BJ (cell line): ENCODE measurements at regions not wholly inside any gene's neighbourhood (a gene's known extent, or its start where the extent isn't known, plus 50 kb on each side); places are given as distances from the start of the nearest gene placed in this dataset.

Experiments used
- CTCF ChIA-PET: fragments of 350-600 bp; formaldehyde crosslinking; extraction: SDS; loops from one replicate; lab custom pipeline; 2021; ENCODE audit warnings: antibody characterized with exemption, inconsistent platforms; lab: Yijun Ruan, JAX
- POLR2A ChIA-PET: fragments of 300-600 bp; sonication (Branson Sonifier 250); formaldehyde crosslinking; extraction: SDS; loops from one replicate; lab custom pipeline; 2021; ENCODE audit warnings: antibody characterized with exemption; lab: Charles Lee
- DNase-seq: peaks from one replicate; pipeline ENCODE4 v3.0.0-alpha.2; 2011; ENCODE audit warnings: low read depth
- H3K27me3 ChIP-seq: 2 replicates; pipeline ENCODE4 v1.6.0; 2011; ENCODE audit warnings: low read length; ENCODE audit not compliant: control insufficient read depth, insufficient read depth
- H3K36me3 ChIP-seq: 2 replicates; pipeline ENCODE4 v1.5.1; 2011; ENCODE audit warnings: low read length; ENCODE audit not compliant: control insufficient read depth, insufficient read depth
- H3K4me3 ChIP-seq: 2 replicates; pipeline ENCODE4 v1.5.1; 2011; ENCODE audit warnings: low read depth, mild to moderate bottlenecking, control low read depth, low read length
- CTCF ChIP-seq: IDR thresholded peaks from 2 replicates; pipeline ENCODE4 v1.5.1; 2011; ENCODE audit warnings: low read depth, mild to moderate bottlenecking, control low read depth, inconsistent platforms, low read length, moderate library complexity; ENCODE audit not compliant: insufficient read depth

DNA sequence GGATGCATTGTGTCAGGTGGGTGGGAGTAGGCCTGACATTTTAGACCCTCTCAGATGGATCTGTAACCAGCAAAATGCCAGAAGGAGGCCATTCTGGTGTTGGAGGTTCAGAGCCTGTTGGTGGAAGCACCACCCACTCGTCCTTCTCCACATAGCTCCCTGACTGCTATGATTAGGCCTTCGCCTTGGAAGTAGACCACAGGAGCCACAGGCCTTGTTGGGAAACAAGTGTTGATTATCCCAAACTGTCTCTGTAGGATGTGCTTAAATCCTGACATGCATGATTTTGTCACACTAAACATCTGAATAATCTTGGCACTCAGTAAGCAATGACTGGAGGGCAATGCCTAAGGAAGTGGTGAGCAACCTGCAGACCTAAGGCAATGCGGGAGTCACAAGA, 117.2 kb upstream of the LY86 start:
- Histone ChIP-seq H3K27me3 (no peaks in the 10 kb centered on the region), H3K4me3 (no peak overlapping the region), H3K36me3 (no peaks in the 10 kb centered on the region)
- TF ChIP-seq CTCF = no peak
- ChIA-PET POLR2A (no interaction called here), CTCF (no interaction called here)
- DNase-seq = no peak

DNA sequence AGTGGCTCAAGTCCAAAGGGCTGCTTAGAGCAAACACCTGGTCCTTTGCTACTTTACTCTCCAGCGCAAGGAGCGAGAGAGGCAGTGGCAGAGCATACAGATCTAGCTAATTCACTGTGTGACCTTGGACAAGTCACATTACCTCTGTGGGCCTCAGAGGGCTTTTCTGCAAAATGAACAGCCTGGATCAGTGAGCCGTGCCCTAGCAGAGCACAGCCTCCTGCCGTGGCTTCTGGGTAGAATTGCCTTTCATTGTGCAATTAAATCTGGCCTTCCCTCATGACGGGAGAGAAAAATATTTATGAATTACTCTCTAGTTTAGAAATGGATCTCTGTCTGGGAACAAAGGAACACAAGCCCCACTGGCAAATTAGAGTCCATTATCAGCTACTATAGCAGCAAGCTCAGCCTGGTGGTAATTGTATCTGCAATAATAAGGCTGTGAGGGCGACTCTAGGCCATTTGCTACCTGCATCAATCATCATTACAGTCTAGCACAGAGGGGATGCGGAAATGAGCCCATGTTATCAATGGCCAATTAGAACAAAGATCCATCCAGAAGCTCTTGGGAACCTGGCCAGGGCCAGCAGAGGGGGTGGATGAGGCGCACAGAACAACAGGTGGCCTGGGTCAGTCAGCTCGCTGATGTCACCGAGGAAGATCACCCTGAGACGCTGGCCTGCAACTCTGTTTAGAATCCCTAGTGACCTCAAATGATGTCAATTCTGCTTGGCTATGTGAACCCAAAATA, 114.2 kb upstream of the LY86 start:
- no peaks in the 10 kb centered on the region for H3K27me3 ChIP-seq
- H3K36me3 ChIP-seq = no peaks in the 10 kb centered on the region
- POLR2A ChIA-PET = no interaction called here
- DNase-seq = no peak
- CTCF ChIA-PET = no interaction called here
- no peak for TF ChIP-seq CTCF
- no peak overlapping the region for H3K4me3 ChIP-seq

GRCh38 chr6:6479785-6480184, 108.7 kb upstream of the LY86 start:
- CTCF ChIA-PET = no interaction called here
- H3K4me3 ChIP-seq = no peak overlapping the region
- TF ChIP-seq CTCF = no peak
- H3K27me3 ChIP-seq = no peaks in the 10 kb centered on the region
- POLR2A ChIA-PET = no interaction called here
- no peak for DNase-seq
- no peaks in the 10 kb centered on the region for H3K36me3 ChIP-seq

- ChIA-PET POLR2A (no interaction called here), CTCF (no interaction called here)
- no peak for DNase-seq
- Histone ChIP-seq H3K36me3 (no peaks in the 10 kb centered on the region), H3K27me3 (no peaks in the 10 kb centered on the region), H3K4me3 (no peak overlapping the region)
- no peak for TF ChIP-seq CTCF
Measured at GRCh38 chr6:6482256-6482655, 106.3 kb upstream of the LY86 start.

DNA sequence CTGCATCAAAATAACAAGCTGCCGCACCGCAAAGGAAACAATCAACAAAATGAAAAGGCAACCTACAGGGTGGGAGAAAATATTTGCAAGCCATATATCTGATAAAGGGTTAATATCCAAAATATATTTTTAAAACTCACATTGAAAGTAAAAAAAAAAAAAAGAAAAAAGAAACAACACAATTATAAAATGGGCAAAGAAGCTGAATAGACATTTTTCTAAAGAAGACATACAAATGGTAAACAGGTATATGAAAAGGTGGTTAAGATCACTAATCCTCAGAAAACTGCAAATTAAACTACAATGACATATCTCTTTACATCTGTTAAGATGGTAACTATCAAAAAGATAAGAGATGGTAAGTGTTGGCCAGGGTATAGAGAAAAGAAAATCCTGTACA, 105.4 kb upstream of the LY86 start:
- Histone ChIP-seq H3K27me3 (no peaks in the 10 kb centered on the region), H3K36me3 (no peaks in the 10 kb centered on the region), H3K4me3 (no peak overlapping the region)
- CTCF ChIA-PET = no interaction called here
- no peak for TF ChIP-seq CTCF
- POLR2A ChIA-PET = no interaction called here
- no peak for DNase-seq
